ENCODE measurements at regions not wholly inside any gene's neighbourhood (a gene's known extent, or its start where the extent isn't known, plus 50 kb on each side); places are given as distances from the start of the nearest gene placed in this dataset.

- TF ChIP-seq, protein P1, sequence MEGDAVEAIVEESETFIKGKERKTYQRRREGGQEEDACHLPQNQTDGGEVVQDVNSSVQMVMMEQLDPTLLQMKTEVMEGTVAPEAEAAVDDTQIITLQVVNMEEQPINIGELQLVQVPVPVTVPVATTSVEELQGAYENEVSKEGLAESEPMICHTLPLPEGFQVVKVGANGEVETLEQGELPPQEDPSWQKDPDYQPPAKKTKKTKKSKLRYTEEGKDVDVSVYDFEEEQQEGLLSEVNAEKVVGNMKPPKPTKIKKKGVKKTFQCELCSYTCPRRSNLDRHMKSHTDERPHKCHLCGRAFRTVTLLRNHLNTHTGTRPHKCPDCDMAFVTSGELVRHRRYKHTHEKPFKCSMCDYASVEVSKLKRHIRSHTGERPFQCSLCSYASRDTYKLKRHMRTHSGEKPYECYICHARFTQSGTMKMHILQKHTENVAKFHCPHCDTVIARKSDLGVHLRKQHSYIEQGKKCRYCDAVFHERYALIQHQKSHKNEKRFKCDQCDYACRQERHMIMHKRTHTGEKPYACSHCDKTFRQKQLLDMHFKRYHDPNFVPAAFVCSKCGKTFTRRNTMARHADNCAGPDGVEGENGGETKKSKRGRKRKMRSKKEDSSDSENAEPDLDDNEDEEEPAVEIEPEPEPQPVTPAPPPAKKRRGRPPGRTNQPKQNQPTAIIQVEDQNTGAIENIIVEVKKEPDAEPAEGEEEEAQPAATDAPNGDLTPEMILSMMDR (IDR thresholded peaks at IDR 0.05; ENCODE audit: insufficient read depth in 1 of 2, low read depth in 1 of 2, low read length in 1 of 2, severe bottlenecking in 1 of 2, unreplicated experiment in 1 of 2), result no peak
- no TSS peak for BruUV-seq (replicated peaks)
- H3K27me3 ChIP-seq (replicated peaks; ENCODE audit: control insufficient read depth, insufficient read depth, low read length), result no peaks in the 10 kb centered on the region
- Mint-ChIP-seq H3K4me1 (ENCODE audit: low read depth, unreplicated experiment) (no peaks in the 10 kb centered on the region), H3K4me3 (ENCODE audit: unreplicated experiment) (no peak overlapping the region), H3K36me3 (ENCODE audit: insufficient read depth, unreplicated experiment) (no peaks in the 10 kb centered on the region), H3K27ac (ENCODE audit: unreplicated experiment) (no peak overlapping the region), H3K9me3 (ENCODE audit: unreplicated experiment) (no peaks in the 10 kb centered on the region), H3K27me3 (ENCODE audit: insufficient read depth, unreplicated experiment) (peaks cover 13% of the 10 kb centered on the region)
- H3K9me3 ChIP-seq, result no peaks in the 10 kb centered on the region
- POLR2A ChIA-PET, result no interaction called here
- H3K36me3 ChIP-seq (ENCODE audit: control insufficient read depth, insufficient read depth, low read length), result no peaks in the 10 kb centered on the region
- intact Hi-C loops (cut with micrococcal nuclease; ENCODE audit: unreplicated experiment), result no loop called here
- H3K4me3 ChIP-seq (ENCODE audit: low read depth, low read length), result no peak overlapping the region
- no peak for DNase-seq
- CTCF ChIA-PET, result no interaction called here
- H3K4me1 ChIP-seq, result no peaks in the 10 kb centered on the region
Measured at GRCh38 chr12:30825341-30825740, 70.6 kb upstream of the CAPRIN2 start.

DNA sequence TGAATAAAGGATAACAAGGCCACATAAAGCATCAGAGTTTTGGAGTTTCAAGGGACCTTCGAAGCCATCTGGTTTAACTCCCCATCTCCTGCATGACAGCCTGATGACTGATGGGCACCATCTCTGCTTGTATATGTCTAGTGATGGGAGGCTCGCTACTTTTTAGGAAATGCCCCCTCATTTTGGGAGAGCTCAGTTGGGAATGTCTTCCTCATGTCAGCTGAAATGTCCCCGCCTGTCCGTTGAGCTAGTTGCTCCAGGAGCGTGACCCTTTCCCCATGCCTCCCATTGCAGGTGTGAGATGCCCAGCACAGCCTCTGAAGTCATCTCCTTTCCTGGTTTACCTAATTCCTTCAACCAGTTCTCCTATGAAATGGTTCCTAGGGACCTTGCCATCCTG, 69.6 kb upstream of the CAPRIN2 start:
- ChIA-PET POLR2A (no interaction called here), CTCF (no interaction called here)
- no peaks in the 10 kb centered on the region for H3K36me3 Mint-ChIP-seq (ENCODE audit: insufficient read depth, unreplicated experiment)
- H3K4me1 Mint-ChIP-seq (ENCODE audit: low read depth, unreplicated experiment), result no peaks in the 10 kb centered on the region
- H3K4me3 ChIP-seq (ENCODE audit: low read depth, low read length), result no peak overlapping the region
- TF ChIP-seq, protein P1 (IDR thresholded peaks at IDR 0.05; ENCODE audit: insufficient read depth in 1 of 2, low read depth in 1 of 2, low read length in 1 of 2, severe bottlenecking in 1 of 2, unreplicated experiment in 1 of 2), result no peak
- no TSS peak for BruUV-seq (replicated peaks)
- intact Hi-C loops (cut with micrococcal nuclease; ENCODE audit: unreplicated experiment), result no loop called here
- no peaks in the 10 kb centered on the region for H3K36me3 ChIP-seq (ENCODE audit: control insufficient read depth, insufficient read depth, low read length)
- H3K4me1 ChIP-seq, result no peaks in the 10 kb centered on the region
- no peak overlapping the region for H3K4me3 Mint-ChIP-seq (ENCODE audit: unreplicated experiment)
- H3K27me3 ChIP-seq (replicated peaks; ENCODE audit: control insufficient read depth, insufficient read depth, low read length), result no peaks in the 10 kb centered on the region
- H3K9me3 ChIP-seq, result no peaks in the 10 kb centered on the region
- H3K9me3 Mint-ChIP-seq (ENCODE audit: unreplicated experiment), result no peaks in the 10 kb centered on the region
- H3K27ac Mint-ChIP-seq (ENCODE audit: unreplicated experiment), result no peak overlapping the region
- no peak for DNase-seq
- H3K27me3 Mint-ChIP-seq (ENCODE audit: insufficient read depth, unreplicated experiment), result peaks cover 11% of the 10 kb centered on the region

GRCh38 chr12:30823764-30824163, 69.0 kb upstream of the CAPRIN2 start:
- TF ChIP-seq, protein P1 (IDR thresholded peaks at IDR 0.05; ENCODE audit: insufficient read depth in 1 of 2, low read depth in 1 of 2, low read length in 1 of 2, severe bottlenecking in 1 of 2, unreplicated experiment in 1 of 2), result no peak
- H3K9me3 Mint-ChIP-seq (ENCODE audit: unreplicated experiment), result no peaks in the 10 kb centered on the region
- H3K36me3 ChIP-seq (ENCODE audit: control insufficient read depth, insufficient read depth, low read length), result no peaks in the 10 kb centered on the region
- intact Hi-C loops (cut with micrococcal nuclease; ENCODE audit: unreplicated experiment), result no loop called here
- H3K4me1 ChIP-seq, result no peaks in the 10 kb centered on the region
- no peak overlapping the region for H3K4me3 ChIP-seq (ENCODE audit: low read depth, low read length)
- H3K27ac Mint-ChIP-seq (ENCODE audit: unreplicated experiment), result no peak overlapping the region
- ChIA-PET CTCF (no interaction called here), POLR2A (no interaction called here)
- DNase-seq, result no peak
- no peaks in the 10 kb centered on the region for H3K36me3 Mint-ChIP-seq (ENCODE audit: insufficient read depth, unreplicated experiment)
- H3K27me3 Mint-ChIP-seq (ENCODE audit: insufficient read depth, unreplicated experiment), result peaks cover 11% of the 10 kb centered on the region
- no peaks in the 10 kb centered on the region for H3K9me3 ChIP-seq
- BruUV-seq (replicated peaks), result no TSS peak
- H3K4me1 Mint-ChIP-seq (ENCODE audit: low read depth, unreplicated experiment), result no peaks in the 10 kb centered on the region
- no peak overlapping the region for H3K4me3 Mint-ChIP-seq (ENCODE audit: unreplicated experiment)
- H3K27me3 ChIP-seq (replicated peaks; ENCODE audit: control insufficient read depth, insufficient read depth, low read length), result no peaks in the 10 kb centered on the region
